SK-N-SH (cell line): ENCODE measurements at regions not wholly inside any gene's neighbourhood (a gene's known extent, or its start where the extent isn't known, plus 50 kb on each side); places are given as distances from the start of the nearest gene placed in this dataset.

ENCODE experiments used
- EP300 ChIP-seq, 2 experiments: IDR thresholded peaks; 2 replicates each; pipeline versions ENCODE4 v1.4.0 to v1.6.1; 2012; ENCODE audit warnings: borderline replicate concordance in 1 of 2, low read depth in 1 of 2, low read length in 1 of 2
- FOXM1 ChIP-seq: IDR thresholded peaks from 2 replicates; pipeline ENCODE4 v1.4.0; 2012; ENCODE audit warnings: low read depth, mild to moderate bottlenecking
- MXI1 ChIP-seq: IDR thresholded peaks from 2 replicates; pipeline ENCODE4 v1.6.1; 2012; ENCODE audit warnings: mild to moderate bottlenecking, low read depth, low read length, improper control_type of control experiment
- POLR2AphosphoS5 ChIP-seq: IDR thresholded peaks from 2 replicates; pipeline ENCODE4 v1.6.1; 2012; ENCODE audit warnings: low read depth, low read length
- RAD21 ChIP-seq: IDR thresholded peaks from 2 replicates; pipeline ENCODE4 v1.6.1; 2012; ENCODE audit warnings: mild to moderate bottlenecking, low read length
- TAF1 ChIP-seq: IDR thresholded peaks from 2 replicates; pipeline ENCODE4 v1.6.1; 2012; ENCODE audit warnings: low read depth, mild to moderate bottlenecking, low read length, moderate library complexity, borderline replicate concordance
- TCF12 ChIP-seq: IDR thresholded peaks from 2 replicates; pipeline ENCODE4 v1.4.0; 2012
- YY1 ChIP-seq: IDR thresholded peaks from 2 replicates; pipeline ENCODE4 v1.4.0; 2012; ENCODE audit warnings: low read depth, mild to moderate bottlenecking
- TF ChIP-seq, protein P1 (sequence below): fragments of 200-600 bp; sonication (generic); IDR thresholded peaks from 2 replicates; pipeline ENCODE4 v1.6.1; 2017; ENCODE audit warnings: antibody characterized with exemption, mild to moderate bottlenecking, moderate library complexity
- TF ChIP-seq, protein P2 (sequence below): IDR thresholded peaks from 2 replicates; pipeline ENCODE4 v1.6.1; 2012; ENCODE audit warnings: mild to moderate bottlenecking, low read depth, low read length, moderate library complexity
- TF ChIP-seq, protein P3 (sequence below): IDR thresholded peaks from 2 replicates; pipeline ENCODE4 v1.4.0; 2012; ENCODE audit warnings: low read depth, borderline replicate concordance
- TF ChIP-seq, protein P4 (sequence below): IDR thresholded peaks from 2 replicates; pipeline ENCODE4 v1.4.0; 2012; ENCODE audit warnings: low read depth

DNA sequence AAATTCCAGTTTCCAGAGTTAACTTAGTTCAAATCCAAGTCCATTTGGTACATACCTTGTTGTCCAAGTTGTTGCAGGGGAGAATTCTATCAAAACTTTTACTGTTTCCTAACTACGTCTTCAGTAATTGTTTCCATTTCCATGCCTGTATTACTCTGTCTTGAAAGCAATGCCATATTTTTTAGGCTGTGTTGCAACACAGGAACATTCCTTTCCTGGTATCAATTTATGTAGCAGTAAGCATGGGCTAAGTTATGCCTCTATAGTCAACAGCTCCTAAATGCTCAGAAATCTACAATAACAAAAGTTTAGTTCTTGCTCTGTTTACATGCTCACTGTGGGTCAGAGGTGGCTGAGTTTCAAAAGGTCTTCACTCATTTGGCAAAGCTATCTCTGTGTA lies 1943.8 kb upstream of the PIK3C3 start:
- TF ChIP-seq FOXM1 (no peak), TAF1 (no peak), TCF12 (no peak), YY1 (no peak), RAD21 (no peak), MXI1 (no peak), POLR2AphosphoS5 (no peak), EP300 (IDR thresholded peaks at IDR 0.05; ENCODE audit: borderline replicate concordance in 1 of 2, low read depth in 1 of 2, low read length in 1 of 2) (no peak)
- TF ChIP-seq, protein P1, sequence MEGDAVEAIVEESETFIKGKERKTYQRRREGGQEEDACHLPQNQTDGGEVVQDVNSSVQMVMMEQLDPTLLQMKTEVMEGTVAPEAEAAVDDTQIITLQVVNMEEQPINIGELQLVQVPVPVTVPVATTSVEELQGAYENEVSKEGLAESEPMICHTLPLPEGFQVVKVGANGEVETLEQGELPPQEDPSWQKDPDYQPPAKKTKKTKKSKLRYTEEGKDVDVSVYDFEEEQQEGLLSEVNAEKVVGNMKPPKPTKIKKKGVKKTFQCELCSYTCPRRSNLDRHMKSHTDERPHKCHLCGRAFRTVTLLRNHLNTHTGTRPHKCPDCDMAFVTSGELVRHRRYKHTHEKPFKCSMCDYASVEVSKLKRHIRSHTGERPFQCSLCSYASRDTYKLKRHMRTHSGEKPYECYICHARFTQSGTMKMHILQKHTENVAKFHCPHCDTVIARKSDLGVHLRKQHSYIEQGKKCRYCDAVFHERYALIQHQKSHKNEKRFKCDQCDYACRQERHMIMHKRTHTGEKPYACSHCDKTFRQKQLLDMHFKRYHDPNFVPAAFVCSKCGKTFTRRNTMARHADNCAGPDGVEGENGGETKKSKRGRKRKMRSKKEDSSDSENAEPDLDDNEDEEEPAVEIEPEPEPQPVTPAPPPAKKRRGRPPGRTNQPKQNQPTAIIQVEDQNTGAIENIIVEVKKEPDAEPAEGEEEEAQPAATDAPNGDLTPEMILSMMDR: no peak
- TF ChIP-seq, protein P2, sequence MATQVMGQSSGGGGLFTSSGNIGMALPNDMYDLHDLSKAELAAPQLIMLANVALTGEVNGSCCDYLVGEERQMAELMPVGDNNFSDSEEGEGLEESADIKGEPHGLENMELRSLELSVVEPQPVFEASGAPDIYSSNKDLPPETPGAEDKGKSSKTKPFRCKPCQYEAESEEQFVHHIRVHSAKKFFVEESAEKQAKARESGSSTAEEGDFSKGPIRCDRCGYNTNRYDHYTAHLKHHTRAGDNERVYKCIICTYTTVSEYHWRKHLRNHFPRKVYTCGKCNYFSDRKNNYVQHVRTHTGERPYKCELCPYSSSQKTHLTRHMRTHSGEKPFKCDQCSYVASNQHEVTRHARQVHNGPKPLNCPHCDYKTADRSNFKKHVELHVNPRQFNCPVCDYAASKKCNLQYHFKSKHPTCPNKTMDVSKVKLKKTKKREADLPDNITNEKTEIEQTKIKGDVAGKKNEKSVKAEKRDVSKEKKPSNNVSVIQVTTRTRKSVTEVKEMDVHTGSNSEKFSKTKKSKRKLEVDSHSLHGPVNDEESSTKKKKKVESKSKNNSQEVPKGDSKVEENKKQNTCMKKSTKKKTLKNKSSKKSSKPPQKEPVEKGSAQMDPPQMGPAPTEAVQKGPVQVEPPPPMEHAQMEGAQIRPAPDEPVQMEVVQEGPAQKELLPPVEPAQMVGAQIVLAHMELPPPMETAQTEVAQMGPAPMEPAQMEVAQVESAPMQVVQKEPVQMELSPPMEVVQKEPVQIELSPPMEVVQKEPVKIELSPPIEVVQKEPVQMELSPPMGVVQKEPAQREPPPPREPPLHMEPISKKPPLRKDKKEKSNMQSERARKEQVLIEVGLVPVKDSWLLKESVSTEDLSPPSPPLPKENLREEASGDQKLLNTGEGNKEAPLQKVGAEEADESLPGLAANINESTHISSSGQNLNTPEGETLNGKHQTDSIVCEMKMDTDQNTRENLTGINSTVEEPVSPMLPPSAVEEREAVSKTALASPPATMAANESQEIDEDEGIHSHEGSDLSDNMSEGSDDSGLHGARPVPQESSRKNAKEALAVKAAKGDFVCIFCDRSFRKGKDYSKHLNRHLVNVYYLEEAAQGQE: no peak
- TF ChIP-seq, protein P3, sequence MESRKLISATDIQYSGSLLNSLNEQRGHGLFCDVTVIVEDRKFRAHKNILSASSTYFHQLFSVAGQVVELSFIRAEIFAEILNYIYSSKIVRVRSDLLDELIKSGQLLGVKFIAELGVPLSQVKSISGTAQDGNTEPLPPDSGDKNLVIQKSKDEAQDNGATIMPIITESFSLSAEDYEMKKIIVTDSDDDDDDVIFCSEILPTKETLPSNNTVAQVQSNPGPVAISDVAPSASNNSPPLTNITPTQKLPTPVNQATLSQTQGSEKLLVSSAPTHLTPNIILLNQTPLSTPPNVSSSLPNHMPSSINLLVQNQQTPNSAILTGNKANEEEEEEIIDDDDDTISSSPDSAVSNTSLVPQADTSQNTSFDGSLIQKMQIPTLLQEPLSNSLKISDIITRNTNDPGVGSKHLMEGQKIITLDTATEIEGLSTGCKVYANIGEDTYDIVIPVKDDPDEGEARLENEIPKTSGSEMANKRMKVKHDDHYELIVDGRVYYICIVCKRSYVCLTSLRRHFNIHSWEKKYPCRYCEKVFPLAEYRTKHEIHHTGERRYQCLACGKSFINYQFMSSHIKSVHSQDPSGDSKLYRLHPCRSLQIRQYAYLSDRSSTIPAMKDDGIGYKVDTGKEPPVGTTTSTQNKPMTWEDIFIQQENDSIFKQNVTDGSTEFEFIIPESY: no peak
- TF ChIP-seq, protein P4, sequence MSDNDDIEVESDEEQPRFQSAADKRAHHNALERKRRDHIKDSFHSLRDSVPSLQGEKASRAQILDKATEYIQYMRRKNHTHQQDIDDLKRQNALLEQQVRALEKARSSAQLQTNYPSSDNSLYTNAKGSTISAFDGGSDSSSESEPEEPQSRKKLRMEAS: no peak
